ENCODE measurements at regions not wholly inside any gene's neighbourhood (a gene's known extent, or its start where the extent isn't known, plus 50 kb on each side); places are given as distances from the start of the nearest gene placed in this dataset.
A peak's percentile ranks its signal among the peaks of the same experiment; 100 is the strongest.
"Not testable (repeated sequence)": the region's sequence is repeated elsewhere in the genome, so short reads cannot be mapped to it uniquely, and the experiment has no call there.

- Histone ChIP-seq H3K4me3 (ENCODE audit: low read depth, low read length, poor library complexity, severe bottlenecking) (no peak overlapping the region), H3K36me3 (ENCODE audit: insufficient read depth, low read length, poor library complexity, severe bottlenecking) (no peaks in the 10 kb centered on the region), H3K27ac (ENCODE audit: low read depth, low read length, poor library complexity, severe bottlenecking) (no peak overlapping the region), H3K27me3 (replicated peaks; ENCODE audit: insufficient read depth, low read depth, low read length, poor library complexity) (no peaks in the 10 kb centered on the region), H3K4me1 (ENCODE audit: insufficient read depth, low read length, poor library complexity, severe bottlenecking) (no peaks in the 10 kb centered on the region), H3K9me3 (ENCODE audit: low read depth, low read length, poor library complexity, severe bottlenecking) (no peaks in the 10 kb centered on the region)
- intact Hi-C loops (cut with micrococcal nuclease; ENCODE audit: unreplicated experiment), result no loop called here
- no TSS peak for BruUV-seq (replicated peaks)
- ChIA-PET POLR2A (ENCODE audit: low non-redundant PET) (no interaction called here), CTCF (no interaction called here)
- peak; percentile 1 for DNase-seq (ENCODE audit: low spot score)
- no peak for TF ChIP-seq EZH2 (IDR thresholded peaks at IDR 0.05; ENCODE audit: borderline replicate concordance, low read depth, low read length, poor library complexity, severe bottlenecking)
- peak; percentile 28; the same call in 1 of the 2 replicates for TF ChIP-seq CTCF (conservative IDR thresholded peaks at IDR 0.05; ENCODE audit: low read depth, low read length)
These were observed 176.0 kb downstream of the SMARCA1 start for GRCh38 chrX:129347291-129347690.

- ChIA-PET POLR2A (ENCODE audit: low non-redundant PET) (no interaction called here), CTCF (no interaction called here)
- no peaks in the 10 kb centered on the region for H3K36me3 ChIP-seq (ENCODE audit: insufficient read depth, low read length, poor library complexity, severe bottlenecking)
- H3K4me3 ChIP-seq (ENCODE audit: low read depth, low read length, poor library complexity, severe bottlenecking), result no peak overlapping the region
- H3K27me3 ChIP-seq (replicated peaks; ENCODE audit: insufficient read depth, low read depth, low read length, poor library complexity), result no peaks in the 10 kb centered on the region
- no peaks in the 10 kb centered on the region for H3K4me1 ChIP-seq (ENCODE audit: insufficient read depth, low read length, poor library complexity, severe bottlenecking)
- no peak overlapping the region for H3K27ac ChIP-seq (ENCODE audit: low read depth, low read length, poor library complexity, severe bottlenecking)
- no peak for DNase-seq (ENCODE audit: low spot score)
- intact Hi-C loops (cut with micrococcal nuclease; ENCODE audit: unreplicated experiment), result no loop called here
- no peaks in the 10 kb centered on the region for H3K9me3 ChIP-seq (ENCODE audit: low read depth, low read length, poor library complexity, severe bottlenecking)
- BruUV-seq (replicated peaks), result no TSS peak
- TF ChIP-seq EZH2 (IDR thresholded peaks at IDR 0.05; ENCODE audit: borderline replicate concordance, low read depth, low read length, poor library complexity, severe bottlenecking), result no peak
- TF ChIP-seq CTCF (conservative IDR thresholded peaks at IDR 0.05; ENCODE audit: low read depth, low read length), result no peak
These were observed 176.7 kb downstream of the SMARCA1 start for GRCh38 chrX:129346574-129346973.

GRCh38 chrX:129337264-129337663, 186.0 kb downstream of the SMARCA1 start:
- intact Hi-C loops (cut with micrococcal nuclease; ENCODE audit: unreplicated experiment), result loop anchor here (10.0 kb wide), 1 partner anchor 62 kb away; no protein-coding TSS in a partner anchor

GRCh38 chrX:129323115-129323514, 200.2 kb downstream of the SMARCA1 start:
- H3K36me3 ChIP-seq (ENCODE audit: insufficient read depth, low read length, poor library complexity, severe bottlenecking), result no peaks in the 10 kb centered on the region
- intact Hi-C loops (cut with micrococcal nuclease; ENCODE audit: unreplicated experiment), result no loop called here
- H3K4me1 ChIP-seq (ENCODE audit: insufficient read depth, low read length, poor library complexity, severe bottlenecking), result no peaks in the 10 kb centered on the region
- H3K27me3 ChIP-seq (replicated peaks; ENCODE audit: insufficient read depth, low read depth, low read length, poor library complexity), result no peaks in the 10 kb centered on the region
- DNase-seq (ENCODE audit: low spot score), result no peak
- no peak overlapping the region for H3K27ac ChIP-seq (ENCODE audit: low read depth, low read length, poor library complexity, severe bottlenecking)
- H3K4me3 ChIP-seq (ENCODE audit: low read depth, low read length, poor library complexity, severe bottlenecking), result no peak overlapping the region
- TF ChIP-seq EZH2 (IDR thresholded peaks at IDR 0.05; ENCODE audit: borderline replicate concordance, low read depth, low read length, poor library complexity, severe bottlenecking) (no peak), CTCF (conservative IDR thresholded peaks at IDR 0.05; ENCODE audit: low read depth, low read length) (no peak)
- ChIA-PET CTCF (interaction anchor here (0.7 kb wide), 1 partner anchor 712 kb away, joined by 3 read pairs; no protein-coding TSS in a partner anchor), POLR2A (ENCODE audit: low non-redundant PET) (no interaction called here)
- no peaks in the 10 kb centered on the region for H3K9me3 ChIP-seq (ENCODE audit: low read depth, low read length, poor library complexity, severe bottlenecking)
- no TSS peak for BruUV-seq (replicated peaks)

More at GRCh38 chrX:129337264-129337663, 186.0 kb downstream of the SMARCA1 start:
- BruUV-seq (replicated peaks); DNase-seq (ENCODE audit: low spot score); H3K4me3 ChIP-seq (ENCODE audit: low read depth, low read length, poor library complexity, severe bottlenecking); H3K4me1 ChIP-seq (ENCODE audit: insufficient read depth, low read length, poor library complexity, severe bottlenecking); H3K9me3 ChIP-seq (ENCODE audit: low read depth, low read length, poor library complexity, severe bottlenecking); POLR2A ChIA-PET (ENCODE audit: low non-redundant PET); H3K36me3 ChIP-seq (ENCODE audit: insufficient read depth, low read length, poor library complexity, severe bottlenecking); H3K27ac ChIP-seq (ENCODE audit: low read depth, low read length, poor library complexity, severe bottlenecking); H3K27me3 ChIP-seq (replicated peaks; ENCODE audit: insufficient read depth, low read depth, low read length, poor library complexity); CTCF ChIA-PET: not testable (repeated sequence)
